Prostate gland (tissue), 2 donors: ENCODE measurements at regions not wholly inside any gene's neighbourhood (a gene's known extent, or its start where the extent isn't known, plus 50 kb on each side); places are given as distances from the start of the nearest gene placed in this dataset.

Source experiments
- POLR2AphosphoS5 ChIP-seq: sonication (generic); formaldehyde crosslinking; IDR thresholded peaks from one replicate; pipeline ENCODE4 v1.6.1; 2017; ENCODE audit warnings: antibody characterized with exemption
- TF ChIP-seq, protein P1 (sequence below), 4 experiments: fragments of 200-600 bp in 2 of 4; fragments of 450-650 bp in 2 of 4; sonication (generic) in 2 of 4; IDR thresholded peaks; 1 replicate in 3 of 4; 2 replicates in 1 of 4; pipeline ENCODE4 v1.5.1; 2016 to 2019; ENCODE audit warnings: antibody characterized with exemption in 4 of 4, mild to moderate bottlenecking in 2 of 4, moderate library complexity in 2 of 4

GRCh38 chr6:84897011-84897410 lies 132.6 kb upstream of the TBX18 start:
- TF ChIP-seq, protein P1, sequence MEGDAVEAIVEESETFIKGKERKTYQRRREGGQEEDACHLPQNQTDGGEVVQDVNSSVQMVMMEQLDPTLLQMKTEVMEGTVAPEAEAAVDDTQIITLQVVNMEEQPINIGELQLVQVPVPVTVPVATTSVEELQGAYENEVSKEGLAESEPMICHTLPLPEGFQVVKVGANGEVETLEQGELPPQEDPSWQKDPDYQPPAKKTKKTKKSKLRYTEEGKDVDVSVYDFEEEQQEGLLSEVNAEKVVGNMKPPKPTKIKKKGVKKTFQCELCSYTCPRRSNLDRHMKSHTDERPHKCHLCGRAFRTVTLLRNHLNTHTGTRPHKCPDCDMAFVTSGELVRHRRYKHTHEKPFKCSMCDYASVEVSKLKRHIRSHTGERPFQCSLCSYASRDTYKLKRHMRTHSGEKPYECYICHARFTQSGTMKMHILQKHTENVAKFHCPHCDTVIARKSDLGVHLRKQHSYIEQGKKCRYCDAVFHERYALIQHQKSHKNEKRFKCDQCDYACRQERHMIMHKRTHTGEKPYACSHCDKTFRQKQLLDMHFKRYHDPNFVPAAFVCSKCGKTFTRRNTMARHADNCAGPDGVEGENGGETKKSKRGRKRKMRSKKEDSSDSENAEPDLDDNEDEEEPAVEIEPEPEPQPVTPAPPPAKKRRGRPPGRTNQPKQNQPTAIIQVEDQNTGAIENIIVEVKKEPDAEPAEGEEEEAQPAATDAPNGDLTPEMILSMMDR (IDR thresholded peaks at IDR 0.05): no peak
- no peak for TF ChIP-seq POLR2AphosphoS5
